GM10248 (cell line): ENCODE measurements at regions not wholly inside any gene's neighbourhood (a gene's known extent, or its start where the extent isn't known, plus 50 kb on each side); places are given as distances from the start of the nearest gene placed in this dataset.

Experiments
- CTCF ChIA-PET: fragments of 300-600 bp; sonication (Branson Sonifier 250); formaldehyde crosslinking; extraction: SDS; loops from one replicate; lab custom pipeline; 2021; ENCODE audit warnings: antibody characterized with exemption; lab: Yijun Ruan, JAX
- POLR2A ChIA-PET: fragments of 350-650 bp; sonication (Branson Sonifier 250); formaldehyde crosslinking; extraction: SDS; loops from one replicate; lab custom pipeline; 2020; ENCODE audit warnings: antibody characterized with exemption; lab: Yijun Ruan, JAX
- DNase-seq: peaks from one replicate; pipeline ENCODE4 v3.0.0; 2012; ENCODE audit errors: extremely low spot score
- TF ChIP-seq, protein P1 (sequence below): IDR thresholded peaks from 2 replicates; pipeline ENCODE4 v1.5.1; 2012; ENCODE audit warnings: mild to moderate bottlenecking, low read depth; ENCODE audit errors: extremely low read depth, missing control alignments, control extremely low read depth

DNA sequence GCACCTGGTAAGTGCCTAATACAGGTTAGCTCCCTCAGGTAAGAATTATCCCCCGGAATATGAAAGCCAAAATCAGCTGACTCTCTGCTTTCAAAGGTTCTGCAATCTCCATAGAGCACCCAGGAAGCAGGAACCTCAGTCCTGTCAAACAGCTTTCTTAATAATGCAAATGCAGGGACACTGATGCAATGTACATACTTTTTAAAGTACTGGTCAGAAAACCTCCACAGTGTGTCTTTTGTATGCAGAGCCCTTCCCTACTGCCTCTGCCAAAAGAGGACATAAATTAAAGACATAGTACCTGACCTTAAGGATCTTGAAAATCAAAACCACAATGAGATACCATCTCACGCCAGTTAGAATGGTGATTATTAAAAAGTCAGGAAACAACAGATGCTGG lies 365.0 kb upstream of the KAZN start:
- ChIA-PET POLR2A (no interaction called here), CTCF (no interaction called here)
- no peak for DNase-seq
- TF ChIP-seq, protein P1, sequence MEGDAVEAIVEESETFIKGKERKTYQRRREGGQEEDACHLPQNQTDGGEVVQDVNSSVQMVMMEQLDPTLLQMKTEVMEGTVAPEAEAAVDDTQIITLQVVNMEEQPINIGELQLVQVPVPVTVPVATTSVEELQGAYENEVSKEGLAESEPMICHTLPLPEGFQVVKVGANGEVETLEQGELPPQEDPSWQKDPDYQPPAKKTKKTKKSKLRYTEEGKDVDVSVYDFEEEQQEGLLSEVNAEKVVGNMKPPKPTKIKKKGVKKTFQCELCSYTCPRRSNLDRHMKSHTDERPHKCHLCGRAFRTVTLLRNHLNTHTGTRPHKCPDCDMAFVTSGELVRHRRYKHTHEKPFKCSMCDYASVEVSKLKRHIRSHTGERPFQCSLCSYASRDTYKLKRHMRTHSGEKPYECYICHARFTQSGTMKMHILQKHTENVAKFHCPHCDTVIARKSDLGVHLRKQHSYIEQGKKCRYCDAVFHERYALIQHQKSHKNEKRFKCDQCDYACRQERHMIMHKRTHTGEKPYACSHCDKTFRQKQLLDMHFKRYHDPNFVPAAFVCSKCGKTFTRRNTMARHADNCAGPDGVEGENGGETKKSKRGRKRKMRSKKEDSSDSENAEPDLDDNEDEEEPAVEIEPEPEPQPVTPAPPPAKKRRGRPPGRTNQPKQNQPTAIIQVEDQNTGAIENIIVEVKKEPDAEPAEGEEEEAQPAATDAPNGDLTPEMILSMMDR: no peak

DNA sequence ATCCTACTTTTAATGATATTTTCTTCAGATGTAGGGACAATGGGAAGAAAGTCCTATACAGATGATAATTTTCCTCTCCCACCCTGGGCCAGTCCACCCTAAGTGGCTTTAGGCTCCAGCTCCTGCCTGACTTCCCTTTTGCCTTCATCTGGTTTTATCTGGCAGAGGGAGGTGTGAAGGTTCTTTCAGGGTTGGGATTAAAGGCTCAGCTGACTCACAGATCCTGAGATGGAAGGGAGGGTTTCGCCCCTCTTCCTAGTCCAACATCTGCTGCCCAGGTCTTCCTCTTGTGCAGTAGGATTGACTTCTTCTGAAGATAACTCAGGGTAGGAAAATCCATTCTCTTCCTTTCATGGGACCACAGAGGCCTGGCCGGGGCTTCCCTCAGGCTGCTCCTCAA lies 362.4 kb upstream of the KAZN start:
- ChIA-PET CTCF (no interaction called here), POLR2A (no interaction called here)
- TF ChIP-seq, protein P1: no peak
- DNase-seq: no peak

DNA sequence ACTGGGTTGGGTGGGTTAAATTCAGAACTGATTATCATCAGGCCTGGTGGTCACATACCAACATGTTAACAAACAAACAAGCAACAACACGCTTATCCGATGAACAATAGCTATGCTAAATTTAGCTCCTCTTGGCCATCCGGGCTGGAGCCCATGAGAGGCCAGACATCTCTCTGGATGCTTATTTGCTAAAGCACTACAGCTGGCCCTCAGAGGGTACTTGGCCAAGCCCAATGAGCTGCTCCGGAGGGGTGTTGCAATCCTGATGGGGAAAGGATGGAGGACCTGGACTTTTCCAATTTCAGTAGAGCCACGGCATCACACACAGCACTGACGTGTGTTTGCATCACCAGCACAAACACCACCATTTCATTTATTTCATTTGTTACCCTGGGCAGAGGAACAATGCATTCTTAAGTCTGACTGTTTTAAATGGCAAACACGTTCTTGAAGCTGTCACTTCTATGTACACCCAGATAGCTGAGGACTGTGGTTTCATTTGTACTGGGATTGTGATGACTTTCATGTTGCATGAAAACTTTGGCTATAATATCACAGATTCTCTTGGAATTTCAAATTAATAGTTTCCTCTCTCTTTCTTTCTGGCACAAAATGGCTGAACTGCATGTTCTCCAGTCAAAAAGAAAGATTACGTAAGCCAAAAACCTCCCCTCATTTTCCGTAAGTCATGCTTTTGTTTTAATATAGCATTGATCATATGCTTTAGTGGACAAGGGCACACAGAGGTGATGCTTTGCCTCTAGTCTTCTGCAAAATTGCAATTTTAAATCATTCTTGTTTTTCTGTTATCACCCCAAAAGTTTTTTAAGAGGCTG lies 359.8 kb upstream of the KAZN start:
- DNase-seq: no peak
- POLR2A ChIA-PET: no interaction called here
- TF ChIP-seq, protein P1: no peak
- CTCF ChIA-PET: no interaction called here

DNA sequence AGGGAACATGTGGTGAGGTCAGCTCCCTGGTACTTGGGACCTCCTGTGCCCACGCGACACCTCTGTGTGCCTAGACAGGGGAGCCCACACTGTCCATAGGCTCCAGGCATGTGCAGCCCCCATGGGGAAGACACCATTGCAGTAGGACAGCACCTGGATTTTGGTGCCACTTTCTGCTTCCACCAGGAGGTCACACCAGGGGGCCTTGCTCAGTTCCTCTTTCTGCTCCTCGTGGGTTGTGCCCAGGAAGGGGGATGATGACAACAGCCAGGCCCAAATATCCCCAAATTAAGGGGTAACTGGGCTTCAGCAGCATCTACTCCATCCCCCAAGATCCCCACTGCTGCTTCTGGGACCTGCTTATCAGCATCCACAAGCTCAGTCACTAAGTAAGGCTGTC lies 358.2 kb upstream of the KAZN start:
- TF ChIP-seq, protein P1: no peak
- POLR2A ChIA-PET: no interaction called here
- CTCF ChIA-PET: interaction anchor here (2.0 kb wide), 1 partner anchor 13 kb away, joined by 4 read pairs; no protein-coding TSS in a partner anchor
- no peak for DNase-seq

DNA sequence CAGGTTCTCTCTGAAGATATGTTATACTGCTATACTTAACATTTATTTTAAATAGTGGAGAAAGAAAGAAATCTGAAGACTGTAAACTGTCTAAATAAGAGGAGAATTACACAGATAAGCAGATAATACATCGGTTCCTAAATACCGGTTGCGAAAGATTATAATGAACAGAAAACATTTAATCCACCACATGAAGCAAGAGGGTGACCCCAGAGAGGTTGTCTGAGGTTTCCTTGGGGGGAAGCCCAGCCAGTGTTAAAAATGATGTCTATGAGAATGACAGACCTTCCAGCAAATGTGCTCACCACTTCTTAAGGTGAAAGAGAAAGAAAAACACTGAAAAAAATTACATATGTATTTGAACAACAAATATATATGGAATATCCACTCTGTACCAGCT lies 356.4 kb upstream of the KAZN start:
- DNase-seq: no peak
- ChIA-PET CTCF (no interaction called here), POLR2A (no interaction called here)
- TF ChIP-seq, protein P1: no peak

DNA sequence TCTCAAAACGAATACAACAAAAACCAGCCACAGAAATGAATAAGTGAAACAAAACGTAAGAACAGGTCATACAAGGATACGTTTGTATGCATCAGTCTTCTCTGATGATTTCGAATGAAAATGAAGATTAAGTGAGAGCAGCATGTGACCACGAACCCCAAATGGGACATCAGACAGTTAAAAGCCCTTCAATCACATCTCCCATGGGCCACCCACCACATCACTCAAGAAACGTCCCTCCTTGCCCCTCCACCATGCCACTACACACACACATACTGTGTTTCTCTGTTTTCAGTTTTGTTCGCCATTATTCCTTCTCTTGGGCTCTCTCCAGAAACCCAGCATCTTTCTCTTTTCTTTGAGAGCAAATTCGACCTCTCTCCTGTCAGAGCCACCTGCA lies 355.6 kb upstream of the KAZN start:
- ChIA-PET CTCF (no interaction called here), POLR2A (no interaction called here)
- no peak for DNase-seq
- TF ChIP-seq, protein P1: no peak
